Caco-2 (cell line): ENCODE measurements at regions not wholly inside any gene's neighbourhood (a gene's known extent, or its start where the extent isn't known, plus 50 kb on each side); places are given as distances from the start of the nearest gene placed in this dataset.

Source experiments
- BruUV-seq: library from RNA; stranded (reverse); fragments of 400-500 nt; replicated peaks from 2 replicates; lab custom pipeline; 2021; lab: Mats Ljungman, UMichigan
- CTCF ChIA-PET: fragments of 300-600 bp; sonication (Branson Sonifier 250); formaldehyde crosslinking; loops from one replicate; lab custom pipeline; 2022; ENCODE audit warnings: antibody characterized with exemption; lab: Charles Lee
- POLR2A ChIA-PET: fragments of 300-600 bp; sonication (Branson Sonifier 250); formaldehyde crosslinking; loops from one replicate; lab custom pipeline; 2022; ENCODE audit warnings: antibody characterized with exemption; lab: Charles Lee
- DNase-seq, 2 experiments: peaks; one replicate each; pipeline versions ENCODE4 v3.0.0 to v3.0.0-alpha.2; 2020 to 2022
- H3K27me3 ChIP-seq: replicated peaks from 2 replicates; pipeline ENCODE4 v1.6.0; 2011; ENCODE audit warnings: low read length; ENCODE audit not compliant: control insufficient read depth, insufficient read depth
- H3K36me3 ChIP-seq: 2 replicates; pipeline ENCODE4 v1.5.1; 2011; ENCODE audit warnings: low read length; ENCODE audit not compliant: control insufficient read depth, insufficient read depth
- H3K4me1 ChIP-seq: fragments of 250-450 bp; sonication (Bioruptor Pico); 2 replicates; pipeline ENCODE4 v1.5.1; 2020; ENCODE audit warnings: mild to moderate bottlenecking
- H3K4me3 ChIP-seq: 2 replicates; pipeline ENCODE4 v1.5.1; 2011; ENCODE audit warnings: low read depth, mild to moderate bottlenecking, control low read depth, low read length
- H3K9me3 ChIP-seq: fragments of 250-450 bp; sonication (Bioruptor Pico); 2 replicates; pipeline ENCODE4 v1.5.1; 2020; ENCODE audit warnings: mild to moderate bottlenecking, moderate library complexity
- H3K27ac Mint-ChIP-seq: one replicate; pipeline ENCODE4 v1.8.0; 2022; ENCODE audit warnings: mixed read lengths; ENCODE audit not compliant: unreplicated experiment
- H3K27me3 Mint-ChIP-seq: one replicate; pipeline ENCODE4 v1.8.0; 2022; ENCODE audit warnings: mixed read lengths; ENCODE audit not compliant: insufficient read depth, unreplicated experiment
- H3K36me3 Mint-ChIP-seq: one replicate; pipeline ENCODE4 v1.8.0; 2022; ENCODE audit warnings: mild to moderate bottlenecking, mixed read lengths; ENCODE audit not compliant: insufficient read depth, unreplicated experiment
- H3K4me1 Mint-ChIP-seq: one replicate; pipeline ENCODE4 v1.8.0; 2022; ENCODE audit warnings: low read depth, mixed read lengths; ENCODE audit not compliant: unreplicated experiment
- H3K4me3 Mint-ChIP-seq: one replicate; pipeline ENCODE4 v1.8.0; 2022; ENCODE audit warnings: mild to moderate bottlenecking, moderate library complexity, mixed read lengths; ENCODE audit not compliant: unreplicated experiment
- H3K9me3 Mint-ChIP-seq: one replicate; pipeline ENCODE4 v1.8.0; 2022; ENCODE audit warnings: mixed read lengths; ENCODE audit not compliant: unreplicated experiment
- CTCF ChIP-seq, 2 experiments: fragments of 200-600 bp in 1 of 2; IDR thresholded peaks; 1 replicate in 1 of 2; 2 replicates in 1 of 2; pipeline versions ENCODE4 v1.5.1 to v1.8.0; 2011 to 2022; ENCODE audit warnings: antibody characterized with exemption in 1 of 2, control low read depth in 1 of 2, inconsistent platforms in 1 of 2, low read depth in 1 of 2, low read length in 1 of 2, mild to moderate bottlenecking in 1 of 2, moderate library complexity in 1 of 2; ENCODE audit not compliant: insufficient read depth in 1 of 2, severe bottlenecking in 1 of 2, unreplicated experiment in 1 of 2
- intact Hi-C: fragments of 100-400 bp; cut with micrococcal nuclease; formaldehyde crosslinking; loops from one replicate; pipeline ENCODE4 v1.10.0; 2022; ENCODE audit not compliant: unreplicated experiment

GRCh38 chr6:11322252-11322885 is 89.9 kb upstream of the NEDD9 start:
- Histone ChIP-seq H3K9me3 (no peaks in the 10 kb centered on the region), H3K4me1 (peaks cover 39% of the 10 kb centered on the region), H3K4me3 (no peak overlapping the region), H3K27me3 (no peaks in the 10 kb centered on the region), H3K36me3 (no peaks in the 10 kb centered on the region)
- H3K27ac Mint-ChIP-seq: no peak overlapping the region
- BruUV-seq: no TSS peak
- peaks cover 34% of the 10 kb centered on the region for H3K4me1 Mint-ChIP-seq
- DNase-seq: no peak
- CTCF ChIA-PET: no interaction called here
- no peaks in the 10 kb centered on the region for H3K27me3 Mint-ChIP-seq
- no peak overlapping the region for H3K4me3 Mint-ChIP-seq
- no peaks in the 10 kb centered on the region for H3K9me3 Mint-ChIP-seq
- peaks cover 6% of the 10 kb centered on the region for H3K36me3 Mint-ChIP-seq
- intact Hi-C loops: no loop called here
- POLR2A ChIA-PET: interaction anchor here (0.5 kb wide), 1 partner anchor 136 kb away, joined by 3 read pairs; no protein-coding TSS in a partner anchor
- TF ChIP-seq CTCF (IDR thresholded peaks at IDR 0.05; ENCODE audit: insufficient read depth in 1 of 2, low read depth in 1 of 2, low read length in 1 of 2, severe bottlenecking in 1 of 2, unreplicated experiment in 1 of 2): no peak

GRCh38 chr6:11320914-11321597 is 88.6 kb upstream of the NEDD9 start:
- Mint-ChIP-seq H3K4me3 (no peak overlapping the region), H3K27ac (no peak overlapping the region), H3K27me3 (no peaks in the 10 kb centered on the region), H3K36me3 (peaks cover 6% of the 10 kb centered on the region), H3K9me3 (peaks cover 9% of the 10 kb centered on the region), H3K4me1 (peaks cover 43% of the 10 kb centered on the region)
- Histone ChIP-seq H3K4me1 (peaks cover 43% of the 10 kb centered on the region), H3K4me3 (no peak overlapping the region), H3K9me3 (no peaks in the 10 kb centered on the region), H3K36me3 (no peaks in the 10 kb centered on the region), H3K27me3 (no peaks in the 10 kb centered on the region)
- intact Hi-C loops: no loop called here
- DNase-seq: no peak
- ChIA-PET CTCF (no interaction called here), POLR2A (no interaction called here)
- no TSS peak for BruUV-seq
- TF ChIP-seq CTCF (IDR thresholded peaks at IDR 0.05; ENCODE audit: insufficient read depth in 1 of 2, low read depth in 1 of 2, low read length in 1 of 2, severe bottlenecking in 1 of 2, unreplicated experiment in 1 of 2): no peak

GRCh38 chr6:11318835-11319813 is 86.7 kb upstream of the NEDD9 start:
- Mint-ChIP-seq H3K9me3 (peaks cover 9% of the 10 kb centered on the region), H3K27ac (peak overlapping the region; percentile 85), H3K4me1 (peaks cover 43% of the 10 kb centered on the region), H3K27me3 (no peaks in the 10 kb centered on the region), H3K4me3 (no peak overlapping the region), H3K36me3 (peaks cover 6% of the 10 kb centered on the region)
- TSS peak; percentile 95 for BruUV-seq
- ChIA-PET POLR2A (interaction anchor here (0.6 kb wide), 1 partner anchor 48 kb away, joined by 5 read pairs; no protein-coding TSS in a partner anchor), CTCF (no interaction called here)
- H3K36me3 ChIP-seq: no peaks in the 10 kb centered on the region
- no peak for TF ChIP-seq CTCF (IDR thresholded peaks at IDR 0.05; ENCODE audit: insufficient read depth in 1 of 2, low read depth in 1 of 2, low read length in 1 of 2, severe bottlenecking in 1 of 2, unreplicated experiment in 1 of 2)
- intact Hi-C loops: loop anchor here (1.0 to 2.0 kb wide), 3 partner anchors 22 to 87 kb away; partner anchors contain the start of gene NEDD9
- H3K9me3 ChIP-seq: no peaks in the 10 kb centered on the region
- no peak for DNase-seq
- H3K27me3 ChIP-seq: no peaks in the 10 kb centered on the region
- H3K4me3 ChIP-seq: no peak overlapping the region
- H3K4me1 ChIP-seq: peaks cover 40% of the 10 kb centered on the region
